ENCODE measurements at regions not wholly inside any gene's neighbourhood (a gene's known extent, or its start where the extent isn't known, plus 50 kb on each side); places are given as distances from the start of the nearest gene placed in this dataset.

GRCh38 chr7:94240902-94241301 is 153.8 kb upstream of the COL1A2 start:
- TF ChIP-seq, protein P1, sequence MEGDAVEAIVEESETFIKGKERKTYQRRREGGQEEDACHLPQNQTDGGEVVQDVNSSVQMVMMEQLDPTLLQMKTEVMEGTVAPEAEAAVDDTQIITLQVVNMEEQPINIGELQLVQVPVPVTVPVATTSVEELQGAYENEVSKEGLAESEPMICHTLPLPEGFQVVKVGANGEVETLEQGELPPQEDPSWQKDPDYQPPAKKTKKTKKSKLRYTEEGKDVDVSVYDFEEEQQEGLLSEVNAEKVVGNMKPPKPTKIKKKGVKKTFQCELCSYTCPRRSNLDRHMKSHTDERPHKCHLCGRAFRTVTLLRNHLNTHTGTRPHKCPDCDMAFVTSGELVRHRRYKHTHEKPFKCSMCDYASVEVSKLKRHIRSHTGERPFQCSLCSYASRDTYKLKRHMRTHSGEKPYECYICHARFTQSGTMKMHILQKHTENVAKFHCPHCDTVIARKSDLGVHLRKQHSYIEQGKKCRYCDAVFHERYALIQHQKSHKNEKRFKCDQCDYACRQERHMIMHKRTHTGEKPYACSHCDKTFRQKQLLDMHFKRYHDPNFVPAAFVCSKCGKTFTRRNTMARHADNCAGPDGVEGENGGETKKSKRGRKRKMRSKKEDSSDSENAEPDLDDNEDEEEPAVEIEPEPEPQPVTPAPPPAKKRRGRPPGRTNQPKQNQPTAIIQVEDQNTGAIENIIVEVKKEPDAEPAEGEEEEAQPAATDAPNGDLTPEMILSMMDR (IDR thresholded peaks at IDR 0.05; ENCODE audit: low read depth, low read length): no peak
- TF ChIP-seq EZH2phosphoT487 (IDR thresholded peaks at IDR 0.05; ENCODE audit: low read depth): no peak

All from OCI-LY3 (cell line).